Keratinocyte (primary cell): ENCODE measurements at regions not wholly inside any gene's neighbourhood (a gene's known extent, or its start where the extent isn't known, plus 50 kb on each side); places are given as distances from the start of the nearest gene placed in this dataset.

Experiments used
- DNase-seq: peaks from one replicate; pipeline ENCODE4 v3.0.0-alpha.2; 2011; ENCODE audit warnings: low read depth, missing footprints, low spot score
- FAIRE-seq: peaks from 2 replicates; lab custom pipeline; 2011; peaks lifted over from hg19 to GRCh38; lab: Jason Lieb, UNC
- H2AFZ ChIP-seq: 2 replicates; pipeline ENCODE4 v1.6.0; 2012; ENCODE audit warnings: low read length, control low read depth, inconsistent platforms; ENCODE audit not compliant: control insufficient read depth
- H3K27ac ChIP-seq: 2 replicates; pipeline ENCODE4 v1.5.1; 2011; ENCODE audit warnings: low read length; ENCODE audit not compliant: control insufficient read depth, insufficient read depth
- H3K27me3 ChIP-seq: 3 replicates; pipeline ENCODE4 v1.6.0; 2011; ENCODE audit warnings: low read length; ENCODE audit not compliant: control insufficient read depth, insufficient read depth; ENCODE audit errors: extremely low read depth
- H3K36me3 ChIP-seq, 2 experiments: 2 replicates in 1 of 2; 3 replicates in 1 of 2; pipeline ENCODE4 v1.5.1; 2011; ENCODE audit warnings: low read length in 2 of 2, mild to moderate bottlenecking in 1 of 2; ENCODE audit not compliant: control insufficient read depth in 2 of 2, insufficient read depth in 2 of 2; ENCODE audit errors: extremely low read depth in 1 of 2
- H3K4me1 ChIP-seq: 3 replicates; pipeline ENCODE4 v1.5.1; 2011; ENCODE audit warnings: low read length; ENCODE audit not compliant: control insufficient read depth, insufficient read depth; ENCODE audit errors: extremely low read depth
- H3K4me2 ChIP-seq: 3 replicates; pipeline ENCODE4 v1.6.0; 2011; ENCODE audit warnings: low read depth, low read length; ENCODE audit not compliant: control insufficient read depth, insufficient read depth; ENCODE audit errors: extremely low read depth
- H3K4me3 ChIP-seq, 3 experiments: fragments of 200-600 bp in 1 of 3; sonication (generic) in 1 of 3; 2 replicates in 2 of 3; 3 replicates in 1 of 3; pipeline ENCODE4 v1.5.1; 2011 to 2016; ENCODE audit warnings: low read length in 3 of 3, mild to moderate bottlenecking in 3 of 3, control low read depth in 2 of 3, inconsistent platforms in 1 of 3, low read depth in 1 of 3, mixed read lengths in 1 of 3, mixed run types in 1 of 3, moderate library complexity in 1 of 3; ENCODE audit not compliant: control insufficient read depth in 2 of 3, insufficient read depth in 2 of 3; ENCODE audit errors: extremely low read depth in 1 of 3
- H3K79me2 ChIP-seq: 2 replicates; pipeline ENCODE4 v1.6.0; 2012; ENCODE audit warnings: low read length; ENCODE audit not compliant: control insufficient read depth, insufficient read depth
- H3K9ac ChIP-seq: 3 replicates; pipeline ENCODE4 v1.6.0; 2011; ENCODE audit warnings: low read length; ENCODE audit not compliant: control insufficient read depth, insufficient read depth; ENCODE audit errors: extremely low read depth
- H3K9me1 ChIP-seq: 3 replicates; pipeline ENCODE4 v1.6.0; 2011; ENCODE audit warnings: low read length; ENCODE audit not compliant: control insufficient read depth, insufficient read depth; ENCODE audit errors: extremely low read depth
- H3K9me3 ChIP-seq: 2 replicates; pipeline ENCODE4 v1.5.1; 2012; ENCODE audit warnings: low read depth, low read length; ENCODE audit not compliant: control insufficient read depth
- H4K20me1 ChIP-seq: 3 replicates; pipeline ENCODE4 v1.6.0; 2011; ENCODE audit warnings: low read length; ENCODE audit not compliant: control insufficient read depth, insufficient read depth; ENCODE audit errors: extremely low read depth
- EZH2 ChIP-seq: IDR thresholded peaks from one replicate; pipeline ENCODE4 v1.6.1; 2012; ENCODE audit warnings: inconsistent platforms, mild to moderate bottlenecking, low read length, moderate library complexity
- dilution Hi-C: fragments of 300-500 bp; cut with MboI; formaldehyde crosslinking; loops from one replicate; pipeline ENCODE4 v1.7.0; 2020; ENCODE audit warnings: low sequenced_read_pairs; ENCODE audit not compliant: extremely low pct_ligation_motif_present
- TF ChIP-seq, protein P1 (sequence below), 3 experiments: IDR thresholded peaks in 1 of 3; conservative IDR thresholded peaks in 1 of 3; optimal IDR thresholded peaks in 1 of 3; 2 replicates in 2 of 3; 3 replicates in 1 of 3; pipeline versions ENCODE3 to v1.5.1; 2011; ENCODE audit warnings: low read length in 3 of 3, mild to moderate bottlenecking in 3 of 3, moderate library complexity in 2 of 3, control low read depth in 1 of 3, inconsistent platforms in 1 of 3; ENCODE audit not compliant: insufficient read depth in 2 of 3; ENCODE audit errors: extremely low read depth in 1 of 3

- TF ChIP-seq, protein P1, sequence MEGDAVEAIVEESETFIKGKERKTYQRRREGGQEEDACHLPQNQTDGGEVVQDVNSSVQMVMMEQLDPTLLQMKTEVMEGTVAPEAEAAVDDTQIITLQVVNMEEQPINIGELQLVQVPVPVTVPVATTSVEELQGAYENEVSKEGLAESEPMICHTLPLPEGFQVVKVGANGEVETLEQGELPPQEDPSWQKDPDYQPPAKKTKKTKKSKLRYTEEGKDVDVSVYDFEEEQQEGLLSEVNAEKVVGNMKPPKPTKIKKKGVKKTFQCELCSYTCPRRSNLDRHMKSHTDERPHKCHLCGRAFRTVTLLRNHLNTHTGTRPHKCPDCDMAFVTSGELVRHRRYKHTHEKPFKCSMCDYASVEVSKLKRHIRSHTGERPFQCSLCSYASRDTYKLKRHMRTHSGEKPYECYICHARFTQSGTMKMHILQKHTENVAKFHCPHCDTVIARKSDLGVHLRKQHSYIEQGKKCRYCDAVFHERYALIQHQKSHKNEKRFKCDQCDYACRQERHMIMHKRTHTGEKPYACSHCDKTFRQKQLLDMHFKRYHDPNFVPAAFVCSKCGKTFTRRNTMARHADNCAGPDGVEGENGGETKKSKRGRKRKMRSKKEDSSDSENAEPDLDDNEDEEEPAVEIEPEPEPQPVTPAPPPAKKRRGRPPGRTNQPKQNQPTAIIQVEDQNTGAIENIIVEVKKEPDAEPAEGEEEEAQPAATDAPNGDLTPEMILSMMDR (optimal IDR thresholded peaks at IDR 0.05 in 1 of 3, IDR thresholded peaks at IDR 0.05 in 1 of 3, conservative IDR thresholded peaks at IDR 0.05 in 1 of 3; ENCODE audit: extremely low read depth in 1 of 3, insufficient read depth in 2 of 3, low read length in 3 of 3) = no peak
- TF ChIP-seq EZH2 = no peak
- Histone ChIP-seq H3K79me2 (no peaks in the 10 kb centered on the region), H4K20me1 (no peaks in the 10 kb centered on the region), H3K27me3 (no peaks in the 10 kb centered on the region), H3K4me1 (no peaks in the 10 kb centered on the region), H3K36me3 (no peaks in the 10 kb centered on the region), H3K9me3 (no peaks in the 10 kb centered on the region), H3K4me2 (no peak overlapping the region), H3K27ac (no peak overlapping the region), H3K4me3 (no peak overlapping the region), H3K9ac (no peak overlapping the region), H3K9me1 (no peaks in the 10 kb centered on the region), H2AFZ (no peak overlapping the region)
- FAIRE-seq = no peak
- dilution Hi-C loops = no loop called here
- DNase-seq = no peak
Measured at GRCh38 chr2:36300697-36301096, 54.9 kb upstream of the CRIM1 start.

- Histone ChIP-seq H3K4me2 (no peak overlapping the region), H3K27ac (no peak overlapping the region), H3K27me3 (no peaks in the 10 kb centered on the region), H3K36me3 (no peaks in the 10 kb centered on the region), H3K9me1 (no peaks in the 10 kb centered on the region), H3K9me3 (no peaks in the 10 kb centered on the region), H2AFZ (no peak overlapping the region), H3K79me2 (no peaks in the 10 kb centered on the region), H3K4me1 (no peaks in the 10 kb centered on the region), H4K20me1 (no peaks in the 10 kb centered on the region), H3K4me3 (no peak overlapping the region), H3K9ac (no peak overlapping the region)
- FAIRE-seq (no peak), DNase-seq (no peak)
- TF ChIP-seq, protein P1 (optimal IDR thresholded peaks at IDR 0.05 in 1 of 3, IDR thresholded peaks at IDR 0.05 in 1 of 3, conservative IDR thresholded peaks at IDR 0.05 in 1 of 3; ENCODE audit: extremely low read depth in 1 of 3, insufficient read depth in 2 of 3, low read length in 3 of 3) = no peak
- TF ChIP-seq EZH2 = no peak
- dilution Hi-C loops = no loop called here
Measured at GRCh38 chr2:36296798-36297197, 58.8 kb upstream of the CRIM1 start.
